GM12865 (cell line): ENCODE measurements at regions not wholly inside any gene's neighbourhood (a gene's known extent, or its start where the extent isn't known, plus 50 kb on each side); places are given as distances from the start of the nearest gene placed in this dataset.

ENCODE experiments used
- DNase-seq: peaks from one replicate; pipeline ENCODE4 v3.0.0; 2010; ENCODE audit warnings: low read depth
- H3K4me3 ChIP-seq: 2 replicates; pipeline ENCODE4 v1.5.1; 2011; ENCODE audit warnings: mild to moderate bottlenecking, low read depth, low read length, control low read depth
- CTCF ChIP-seq: IDR thresholded peaks from 2 replicates; pipeline ENCODE4 v1.5.1; 2011; ENCODE audit warnings: low read length, control low read depth, low read depth, inconsistent platforms; ENCODE audit not compliant: insufficient read depth; ENCODE audit errors: missing control alignments

GRCh38 chr1:10911490-10912166 lies 100.8 kb upstream of the TARDBP start:
- DNase-seq = no peak
- no peak overlapping the region for H3K4me3 ChIP-seq
- no peak for TF ChIP-seq CTCF

GRCh38 chr1:10912441-10912840 lies 100.0 kb upstream of the TARDBP start:
- TF ChIP-seq CTCF = no peak

GRCh38 chr1:10914056-10914455 lies 98.4 kb upstream of the TARDBP start:
- no peak for DNase-seq
- H3K4me3 ChIP-seq = no peak overlapping the region

More at GRCh38 chr1:10912441-10912840, 100.0 kb upstream of the TARDBP start:
- no peak for DNase-seq
- no peak overlapping the region for H3K4me3 ChIP-seq

GRCh38 chr1:10915594-10915993 lies 96.9 kb upstream of the TARDBP start:
- DNase-seq = no peak
- no peak for TF ChIP-seq CTCF
- H3K4me3 ChIP-seq = no peak overlapping the region

More at GRCh38 chr1:10914056-10914455, 98.4 kb upstream of the TARDBP start:
- no peak for TF ChIP-seq CTCF

- no peak overlapping the region for H3K4me3 ChIP-seq
- no peak for DNase-seq
- no peak for TF ChIP-seq CTCF
Observed at GRCh38 chr1:10916311-10916710, 96.1 kb upstream of the TARDBP start.

GRCh38 chr1:10916991-10917390 lies 95.5 kb upstream of the TARDBP start:
- no peak overlapping the region for H3K4me3 ChIP-seq
- no peak for DNase-seq

More at GRCh38 chr1:10916991-10917390, 95.5 kb upstream of the TARDBP start:
- TF ChIP-seq CTCF = no peak
